ENCODE measurements at regions not wholly inside any gene's neighbourhood (a gene's known extent, or its start where the extent isn't known, plus 50 kb on each side); places are given as distances from the start of the nearest gene placed in this dataset.
"Not testable (repeated sequence)": the region's sequence is repeated elsewhere in the genome, so short reads cannot be mapped to it uniquely, and the experiment has no call there.

DNA sequence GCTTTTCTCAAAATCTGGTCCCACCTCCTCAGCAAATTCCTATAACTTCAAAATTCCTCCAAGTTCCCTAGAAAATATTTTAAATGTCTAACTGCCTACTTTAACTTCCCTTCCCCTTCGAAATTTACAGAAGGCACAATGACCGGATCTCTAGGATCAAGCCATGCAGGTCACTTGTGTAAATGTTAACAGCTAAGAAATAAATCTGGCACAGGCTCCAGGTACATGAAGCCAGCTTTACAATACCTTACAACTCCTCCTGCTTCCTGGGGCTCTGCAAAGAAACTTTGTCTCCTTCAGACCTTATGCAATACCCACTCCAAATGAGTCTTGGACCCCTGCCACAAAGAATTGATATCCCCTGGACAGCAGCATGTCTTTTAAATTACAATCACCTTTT lies 1164.2 kb downstream of the BRINP3 start:
- DNase-seq, result no peak

DNA sequence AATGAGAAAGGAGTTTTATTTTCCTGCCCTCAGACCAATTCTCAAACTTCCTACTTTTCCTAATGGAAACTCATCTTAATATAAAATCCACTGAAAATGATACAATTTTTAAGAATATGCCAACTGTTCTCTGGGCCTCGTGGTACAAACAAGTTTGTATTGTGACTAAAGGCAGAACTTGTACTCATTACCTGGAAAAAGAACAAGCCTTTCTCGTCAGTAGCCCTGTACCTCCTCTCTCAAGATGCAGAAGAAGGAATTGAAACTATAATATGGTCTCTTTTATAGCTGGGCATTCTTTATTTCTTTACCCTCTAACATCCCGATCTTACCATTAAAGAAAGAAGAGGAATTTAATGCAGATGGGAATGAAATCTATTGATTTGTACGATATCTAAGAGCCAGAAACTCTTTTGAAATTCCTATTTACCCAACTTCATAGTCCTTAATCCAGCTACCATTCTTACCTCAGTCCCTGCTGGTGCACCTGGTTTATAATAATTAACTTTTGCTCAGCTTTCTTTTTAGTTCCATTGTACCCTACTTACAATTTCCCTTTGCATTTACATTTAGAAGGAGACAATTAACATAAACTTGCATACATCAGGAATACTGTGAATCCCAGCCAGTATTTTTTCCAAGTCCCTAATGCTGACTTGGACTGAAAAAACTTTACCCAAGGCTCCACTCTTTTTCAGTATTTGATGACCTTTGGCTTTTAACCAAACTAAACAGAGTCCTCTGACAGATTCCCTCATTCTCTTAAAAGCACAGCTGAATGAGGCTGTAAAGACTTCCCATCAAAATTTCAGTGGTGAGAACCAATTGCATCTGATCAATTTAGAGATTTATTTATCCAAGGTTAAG lies 1162.4 kb downstream of the BRINP3 start:
- DNase-seq, result no peak

DNA sequence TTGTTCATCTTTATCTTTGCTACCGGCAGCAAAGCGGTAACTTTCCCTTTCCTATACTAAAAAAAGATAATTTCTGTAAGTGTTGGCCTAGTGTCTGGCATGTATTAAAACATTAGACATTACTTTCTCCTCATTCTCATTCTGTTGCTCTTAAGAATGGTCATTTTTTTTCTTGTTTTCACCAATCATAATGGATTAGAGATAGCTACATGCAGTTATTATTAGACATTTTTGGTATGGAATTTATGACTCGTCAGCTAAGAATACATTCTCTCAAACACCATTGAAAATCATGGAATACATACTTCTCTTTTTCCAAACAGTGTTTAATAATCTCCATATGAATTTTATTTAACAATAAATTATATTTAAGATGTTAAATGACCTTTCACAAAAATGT lies 1154.6 kb downstream of the BRINP3 start:
- no peak for DNase-seq

DNA sequence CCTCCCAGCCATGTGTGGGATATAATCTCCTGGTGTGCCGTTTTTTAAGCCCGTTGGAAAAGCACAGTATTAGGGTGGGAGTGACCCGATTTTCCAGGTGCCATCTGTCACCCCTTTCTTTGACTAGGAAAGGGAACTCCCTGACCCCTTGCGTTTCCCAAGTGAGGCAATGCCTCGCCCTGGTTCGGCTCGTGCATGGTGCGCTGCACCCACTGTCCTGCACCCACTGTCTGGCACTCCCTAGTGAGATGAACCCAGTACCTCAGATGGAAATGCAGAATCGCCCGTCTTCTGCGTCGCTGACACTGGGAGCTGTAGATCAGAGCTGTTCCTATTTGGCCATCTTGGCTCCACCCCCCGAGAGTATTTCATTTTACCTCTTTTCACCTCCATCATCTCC lies 1146.6 kb downstream of the BRINP3 start:
- not testable (repeated sequence) for DNase-seq

DNA sequence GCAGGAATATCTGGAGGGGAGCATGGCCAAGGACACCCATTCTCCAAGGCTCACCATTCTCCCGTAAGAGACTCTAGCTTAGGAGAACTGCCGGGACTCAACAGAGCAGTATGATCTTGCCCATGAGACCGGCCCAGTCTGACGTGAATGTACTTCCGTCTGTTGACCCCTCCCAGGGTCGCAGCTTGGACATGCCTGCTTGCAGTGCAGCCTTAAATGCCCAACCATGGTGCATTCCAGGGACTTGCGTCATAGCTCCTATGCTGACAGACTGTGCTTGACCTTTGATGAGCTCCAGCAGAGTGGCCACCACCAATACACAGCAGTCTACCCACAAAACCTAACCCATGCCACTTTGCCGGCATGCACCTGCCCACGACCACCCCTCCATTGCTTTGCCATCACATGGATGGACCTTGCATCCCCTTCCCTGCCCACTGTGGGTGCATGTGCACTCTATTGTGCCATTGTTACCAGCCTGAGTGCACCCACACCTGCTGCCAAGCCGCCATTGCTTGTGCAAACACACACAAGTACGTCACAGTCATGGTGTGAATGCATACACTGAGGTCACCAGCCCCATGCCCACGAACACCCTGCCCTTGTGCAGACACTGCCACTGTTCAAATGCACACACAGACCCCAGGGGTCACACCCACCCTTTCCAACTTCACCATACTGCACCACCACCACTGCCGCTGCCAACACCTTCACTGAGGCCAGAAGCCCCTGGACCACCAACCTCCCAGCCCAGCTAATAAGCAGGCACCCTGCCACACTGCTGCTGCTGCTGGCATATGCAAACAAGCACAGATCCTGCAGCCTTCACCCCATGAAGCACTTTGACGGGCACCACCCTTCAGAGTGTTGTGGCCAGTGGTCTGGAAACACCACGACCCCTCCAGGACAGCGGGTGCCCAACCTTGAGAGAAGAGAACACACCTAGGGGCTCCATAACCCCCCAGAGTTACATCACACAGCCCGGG lies 1141.3 kb downstream of the BRINP3 start:
- DNase-seq, result no peak

DNA sequence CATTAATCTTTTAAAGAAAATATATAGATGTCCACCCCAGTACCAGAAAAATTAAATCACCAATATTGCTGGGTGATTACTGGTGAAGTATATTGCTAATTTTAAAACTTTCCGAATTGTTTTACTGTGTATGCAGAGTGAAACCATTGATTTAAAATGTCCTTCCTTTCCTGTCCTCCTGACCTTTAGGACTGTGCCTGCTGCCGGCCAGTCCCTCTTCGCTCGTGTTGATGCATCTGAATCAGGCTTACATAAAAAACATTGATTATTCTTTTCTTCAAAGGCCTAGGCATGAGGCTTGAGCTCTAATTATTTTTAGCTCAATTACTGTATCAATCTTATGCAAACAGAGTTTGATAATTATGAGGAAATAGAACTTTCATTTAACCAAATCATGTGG lies 1128.1 kb downstream of the BRINP3 start:
- no peak for DNase-seq

DNA sequence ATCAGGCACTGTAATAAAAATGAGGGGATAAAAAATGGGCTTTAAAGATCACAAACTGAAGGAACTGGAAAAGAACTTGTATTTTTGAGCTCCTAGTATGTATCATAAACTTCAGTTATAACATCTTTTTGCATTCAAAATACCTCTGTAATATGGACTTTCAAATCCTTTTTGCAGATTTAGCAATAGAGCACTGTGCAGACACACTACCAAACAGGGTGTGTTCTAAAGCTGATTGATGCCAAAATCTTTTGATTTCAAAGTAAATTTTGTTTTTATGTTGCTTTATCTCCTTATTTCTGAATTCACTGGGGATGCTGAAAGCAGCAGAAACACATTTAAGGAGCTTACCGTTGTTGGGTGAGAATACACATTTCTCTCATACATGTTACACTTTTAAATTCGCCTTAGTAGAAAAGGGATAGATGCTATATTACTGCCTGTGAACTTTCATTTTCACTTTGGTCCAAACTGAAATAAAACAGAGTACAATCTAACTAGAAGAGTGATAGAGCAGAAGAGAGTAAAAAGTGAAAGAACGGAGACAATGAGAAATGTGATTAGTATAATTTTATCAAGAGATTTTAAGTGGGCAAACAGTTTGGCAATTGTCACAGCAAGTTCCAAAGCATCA lies 1126.6 kb downstream of the BRINP3 start:
- no peak for DNase-seq

DNA sequence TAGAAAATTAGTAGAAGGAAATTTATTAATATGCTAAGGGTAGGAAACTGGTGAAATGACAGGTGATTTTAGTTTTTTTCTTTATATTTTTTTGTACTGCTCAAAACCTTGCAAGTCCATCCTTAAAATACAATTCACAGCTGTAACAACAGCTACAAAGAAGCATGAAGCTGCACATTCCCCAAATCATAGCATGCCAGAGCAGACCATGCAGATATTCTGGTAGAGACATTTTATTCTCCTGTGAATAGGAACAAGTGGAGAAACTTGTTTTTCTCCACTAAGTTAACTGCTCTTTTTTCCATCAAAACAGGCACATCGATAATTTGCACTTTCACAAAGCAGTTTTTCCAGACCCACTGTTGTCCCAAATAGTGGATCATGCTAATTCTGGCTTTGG lies 1125.7 kb downstream of the BRINP3 start:
- DNase-seq, result no peak

DNA sequence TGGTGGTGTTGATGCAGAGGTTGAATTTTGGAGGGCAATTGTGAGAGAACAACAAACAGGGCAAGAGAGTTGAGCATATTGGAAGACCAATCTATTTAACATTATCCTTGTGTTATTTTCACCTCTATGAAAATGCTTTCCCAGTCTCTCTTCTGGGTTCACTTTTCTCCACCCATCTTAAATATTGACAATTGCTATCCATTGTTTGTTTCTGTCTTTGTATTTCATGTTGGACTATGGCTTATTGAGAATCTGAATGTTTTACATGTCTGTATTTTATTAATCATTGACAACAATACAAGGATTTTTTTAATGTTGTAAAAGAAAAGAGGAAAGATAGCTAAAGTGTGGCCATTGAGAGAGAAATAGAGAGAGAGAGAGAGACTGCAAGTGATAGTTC lies 1121.5 kb downstream of the BRINP3 start:
- DNase-seq, result no peak

DNA sequence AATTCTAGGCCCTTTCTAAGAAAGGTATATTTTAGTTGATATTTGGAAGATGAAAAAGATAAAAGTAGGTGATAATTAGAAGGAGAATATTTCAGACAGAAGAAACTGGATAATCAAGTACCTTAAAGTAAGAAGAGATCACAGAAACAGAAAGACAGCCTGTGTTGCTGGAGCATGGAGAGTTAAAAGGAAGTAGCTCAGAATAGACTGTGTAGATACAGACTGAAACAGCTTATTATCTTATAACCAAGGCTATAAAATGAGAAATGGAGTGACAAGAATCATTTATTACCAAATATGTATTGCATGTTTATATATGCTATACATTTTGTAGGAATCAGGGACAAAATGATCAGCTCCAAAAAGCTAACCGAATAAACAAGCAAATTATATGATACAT lies 1120.3 kb downstream of the BRINP3 start:
- no peak for DNase-seq

DNA sequence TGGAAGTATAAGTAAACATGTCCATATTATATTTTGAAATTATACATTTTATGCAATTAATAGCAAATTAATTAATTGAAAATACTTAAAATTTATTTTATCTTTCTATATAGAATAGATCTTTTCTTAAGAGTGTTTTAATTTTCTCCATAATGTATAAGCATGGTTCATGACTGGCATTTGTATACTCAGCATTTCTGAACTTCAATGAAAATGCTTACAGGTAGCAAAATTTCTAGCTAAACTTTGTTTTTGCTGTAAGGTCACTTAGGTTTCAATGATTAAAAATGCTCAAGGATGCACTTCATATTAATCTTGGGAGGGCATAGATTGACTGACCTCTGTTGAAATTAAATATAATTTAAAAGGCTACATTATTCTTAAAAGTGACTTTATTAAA lies 1108.1 kb downstream of the BRINP3 start:
- no peak for DNase-seq

DNA sequence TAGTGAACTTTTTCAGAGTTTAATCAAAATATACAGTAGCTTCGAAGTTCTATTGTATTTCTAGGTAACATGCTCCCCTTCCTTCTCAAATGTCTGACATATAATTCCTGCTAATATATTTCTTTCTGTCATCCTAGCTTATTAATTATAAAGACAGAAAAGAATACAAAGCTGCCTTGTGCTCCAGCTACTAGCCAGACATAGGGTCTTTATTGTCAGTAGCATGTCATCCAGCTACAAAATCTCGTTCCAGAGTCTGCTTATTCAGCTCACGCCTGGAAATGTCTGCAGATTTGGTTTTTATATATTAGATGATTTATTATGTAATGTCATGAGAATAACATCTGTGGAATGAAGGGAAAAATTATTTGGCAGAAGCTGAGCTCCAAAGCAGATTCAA lies 1102.8 kb downstream of the BRINP3 start:
- DNase-seq, result no peak

DNA sequence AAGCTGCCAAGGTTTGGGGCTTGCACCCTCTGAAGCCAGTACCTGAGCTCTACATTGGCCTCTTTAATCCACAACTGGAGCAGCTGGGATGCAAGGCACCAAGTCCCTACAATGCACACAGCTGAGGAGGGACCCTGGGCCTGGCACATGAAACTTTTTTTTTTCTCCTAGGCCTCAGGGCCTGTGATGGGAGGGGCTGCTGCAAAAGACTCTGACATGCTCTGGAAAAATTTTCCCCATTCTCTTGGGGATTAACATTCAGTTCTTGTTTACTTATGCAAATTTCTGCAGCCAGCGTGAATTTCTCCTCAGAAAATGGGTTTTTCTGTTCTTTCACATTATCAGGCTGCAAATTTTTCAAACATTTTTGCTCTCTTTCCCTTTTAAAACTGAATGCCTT lies 1072.2 kb downstream of the BRINP3 start:
- no peak for DNase-seq

DNA sequence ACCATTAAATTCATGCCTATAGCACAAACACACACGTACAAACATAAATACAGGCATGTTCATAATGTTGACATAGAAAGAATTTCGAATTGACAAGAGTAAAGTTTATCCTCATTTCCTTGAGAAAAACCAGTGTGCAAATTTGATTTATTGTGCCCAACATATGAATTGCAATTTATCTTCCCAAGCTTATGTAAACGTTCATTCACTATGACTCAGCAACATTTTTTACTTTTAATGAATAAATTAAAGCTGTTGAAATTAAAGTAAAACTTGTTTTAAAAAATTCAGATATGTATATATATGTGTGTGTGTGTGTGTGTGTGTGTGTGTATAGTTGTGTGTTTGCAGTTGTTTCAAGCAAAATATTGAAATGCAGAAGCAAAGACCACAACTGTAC lies 1067.9 kb downstream of the BRINP3 start:
- no peak for DNase-seq

DNA sequence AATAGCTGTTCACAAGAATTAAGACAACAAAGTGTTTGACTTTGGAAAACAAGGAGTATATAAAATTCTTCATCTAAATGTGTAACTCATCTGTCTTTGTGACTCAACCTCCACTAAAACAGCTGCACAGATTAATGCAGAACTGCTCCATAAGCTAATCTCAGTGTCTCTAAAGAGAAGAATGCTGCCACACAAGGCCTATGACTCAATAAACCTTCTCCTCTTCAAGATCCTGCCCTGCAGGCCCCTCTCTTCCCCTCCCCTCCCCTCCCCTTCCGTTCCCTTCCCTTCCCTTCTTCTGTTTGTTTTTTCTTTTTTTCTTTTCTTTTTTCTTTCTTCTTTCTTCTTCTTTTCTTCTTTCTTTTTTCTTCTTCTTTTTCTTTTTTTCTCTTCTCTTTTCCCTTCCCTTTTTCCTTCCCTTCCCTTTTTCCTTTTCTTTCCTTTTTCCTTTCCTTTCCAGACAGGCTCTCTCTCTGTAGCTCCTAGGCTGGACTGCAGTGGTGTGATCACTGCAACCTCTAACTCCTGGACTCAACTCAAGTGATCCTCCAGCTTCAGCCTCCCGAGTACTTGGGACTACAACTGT lies 1052.8 kb downstream of the BRINP3 start:
- no peak for DNase-seq

DNA sequence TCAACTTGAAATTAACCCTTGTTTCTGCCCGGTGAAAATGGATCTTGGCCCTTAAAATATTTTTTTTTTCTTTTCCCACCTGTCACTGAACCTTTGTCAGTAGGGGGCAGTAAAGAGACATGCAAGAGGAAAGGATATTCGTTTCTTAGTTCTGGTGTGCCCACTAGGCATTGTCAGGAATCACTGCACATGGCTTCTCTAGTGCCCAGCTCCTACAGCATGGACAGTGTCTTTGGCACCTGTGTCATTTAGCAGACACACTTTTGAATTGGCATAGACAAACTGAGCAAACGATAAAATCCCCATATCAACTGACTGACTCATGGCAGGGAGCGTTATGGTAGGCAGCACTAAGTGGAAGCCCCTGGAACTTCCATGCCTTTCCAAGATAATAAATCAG lies 1048.1 kb downstream of the BRINP3 start:
- DNase-seq, result no peak

DNA sequence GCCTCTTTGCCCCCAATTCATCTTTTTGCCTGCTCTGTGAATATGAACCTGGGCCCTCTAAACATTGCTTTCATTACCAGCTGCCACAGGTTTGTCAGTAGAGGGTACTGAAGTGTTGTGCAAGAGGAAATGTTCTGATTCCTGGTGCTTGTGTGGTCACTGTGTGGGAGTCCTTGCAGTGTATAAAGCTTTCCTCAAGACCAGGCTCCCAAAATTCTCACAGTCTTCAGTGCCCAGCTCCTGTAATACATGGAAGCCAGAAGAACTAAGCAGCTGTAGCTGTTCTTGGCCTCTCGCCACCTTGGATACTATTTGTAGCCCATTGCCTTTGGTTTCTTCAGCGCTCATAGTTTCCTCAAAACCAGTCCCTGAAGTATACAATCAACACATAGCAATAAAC lies 1046.2 kb downstream of the BRINP3 start:
- DNase-seq, result no peak

DNA sequence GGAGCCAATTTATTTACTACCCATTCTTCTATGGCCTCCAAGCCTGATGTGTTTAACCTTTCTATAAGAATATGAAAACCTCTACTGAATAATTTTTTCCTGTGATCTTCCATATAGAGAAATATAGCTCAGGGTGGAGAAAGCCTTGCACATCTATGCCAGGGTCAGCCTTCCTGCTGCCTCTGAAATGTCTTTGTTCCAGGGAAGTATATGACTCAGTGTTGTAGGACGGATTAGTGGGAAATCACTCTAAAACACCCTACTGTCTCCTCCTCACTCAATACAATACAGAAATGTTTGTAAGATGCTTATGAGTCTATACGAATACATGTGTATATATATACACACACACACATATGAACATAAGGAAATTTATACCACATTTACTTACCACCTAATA lies 1044.9 kb downstream of the BRINP3 start:
- DNase-seq, result no peak

DNA sequence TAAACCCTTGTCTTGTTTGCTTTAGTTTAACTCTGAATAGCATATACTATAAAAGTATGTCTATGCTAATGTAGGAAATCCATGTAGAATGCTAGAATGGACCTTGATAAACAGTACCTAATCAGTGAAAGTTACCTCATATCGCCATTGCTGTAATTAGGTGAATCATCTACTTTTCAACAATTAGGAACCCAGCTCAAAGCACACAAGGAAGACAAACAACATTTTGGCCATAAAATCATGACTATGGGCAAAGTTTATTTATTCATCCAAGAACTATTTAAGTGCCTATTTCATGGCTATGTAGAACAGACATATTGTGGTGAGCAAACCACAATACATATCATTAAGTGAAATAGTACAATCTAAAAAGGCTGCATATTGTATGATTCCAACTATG lies 1043.2 kb downstream of the BRINP3 start:
- no peak for DNase-seq

DNA sequence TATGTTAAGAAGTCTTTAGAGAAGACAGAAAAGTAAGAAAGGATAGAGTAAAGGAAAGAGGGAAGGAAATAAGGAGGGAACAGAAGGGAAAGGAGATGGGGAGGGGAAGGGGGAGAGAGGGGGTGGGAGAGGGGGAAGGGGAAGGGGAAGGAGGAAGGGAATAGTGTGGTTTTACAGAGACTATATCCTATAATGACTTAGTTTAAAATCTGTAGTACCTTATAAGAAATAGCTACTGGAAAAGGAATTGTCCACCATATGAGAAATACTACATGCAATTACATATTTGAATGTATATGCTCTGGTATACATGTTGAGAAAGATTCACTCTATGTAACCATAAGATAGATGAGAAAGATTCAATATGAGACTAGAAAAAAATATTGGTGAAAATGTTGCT lies 1042.3 kb downstream of the BRINP3 start:
- no peak for DNase-seq

DNA sequence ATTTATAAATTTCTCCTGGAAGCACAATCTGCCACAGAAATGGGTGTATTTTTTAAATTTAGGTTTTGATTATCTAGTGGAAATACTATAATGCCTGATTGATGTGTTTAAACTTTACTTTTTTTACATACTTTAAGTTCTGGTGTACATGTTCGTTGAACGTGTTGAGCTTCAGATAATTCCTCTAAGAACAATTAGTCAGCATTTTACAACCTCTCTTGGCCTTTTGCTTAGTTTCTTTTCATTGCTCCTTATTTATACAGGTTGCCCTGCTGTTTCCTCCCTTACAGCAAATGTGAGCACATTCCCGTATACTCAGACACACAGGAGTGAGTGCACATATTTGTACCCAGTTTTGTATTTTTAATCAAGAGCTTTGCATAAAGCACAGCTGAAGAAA lies 1038.9 kb downstream of the BRINP3 start:
- no peak for DNase-seq

DNA sequence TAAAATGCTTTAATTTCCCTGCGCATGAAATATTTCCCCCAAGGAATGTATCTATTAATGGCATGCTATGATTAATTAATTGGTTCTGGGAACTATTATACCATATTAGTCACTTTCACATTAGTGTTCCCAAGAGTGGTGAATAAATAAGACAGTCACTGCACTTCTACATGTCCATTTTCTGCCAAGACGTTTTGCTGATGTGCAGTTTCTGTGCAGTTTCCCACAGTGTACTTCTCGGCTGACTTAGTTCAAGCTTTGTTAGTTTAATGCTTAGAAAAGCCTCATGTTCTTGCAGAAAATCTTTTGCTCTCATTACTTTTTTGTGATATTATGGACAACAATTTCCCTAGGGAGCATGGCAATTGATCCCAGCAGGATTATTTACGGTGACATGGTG lies 1014.5 kb downstream of the BRINP3 start:
- DNase-seq, result no peak

DNA sequence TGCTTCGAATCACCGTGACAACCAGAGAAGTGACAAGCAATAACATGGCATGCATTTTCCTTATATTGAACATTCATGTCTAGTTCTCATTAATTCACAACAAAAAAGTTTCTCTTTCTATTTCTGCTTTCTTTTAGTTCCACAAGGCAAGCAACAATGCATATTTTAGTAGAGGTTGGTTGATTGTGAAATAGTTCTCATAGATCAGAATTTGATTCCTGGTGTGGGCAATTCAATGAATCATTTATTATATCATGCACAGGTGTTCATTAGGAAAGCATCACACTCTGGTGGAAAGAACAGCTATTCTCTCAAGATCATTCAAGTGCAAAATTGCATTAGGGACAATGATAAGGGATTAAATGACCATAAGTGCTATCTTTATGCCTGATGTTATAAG lies 980.9 kb downstream of the BRINP3 start:
- DNase-seq, result no peak
